PC-9 (cell line): ENCODE measurements at regions not wholly inside any gene's neighbourhood (a gene's known extent, or its start where the extent isn't known, plus 50 kb on each side); places are given as distances from the start of the nearest gene placed in this dataset.

Source experiments
- CTCF ChIP-seq: fragments of 200-600 bp; sonication (generic); conservative IDR thresholded peaks from 2 replicates; pipeline ENCODE4 v1.6.1; 2017; ENCODE audit warnings: mixed run types, antibody characterized with exemption, mild to moderate bottlenecking, moderate library complexity
- EZH2 ChIP-seq: fragments of 200-600 bp; sonication (generic); IDR thresholded peaks from 2 replicates; pipeline ENCODE4 v1.8.0; 2017; ENCODE audit warnings: antibody characterized with exemption, low read depth

GRCh38 chr20:60565083-60565482, 606.9 kb downstream of the CDH26 start:
- TF ChIP-seq CTCF (no peak), EZH2 (no peak)
